Activated CD8-positive, alpha-beta memory T cell treated with anti-CD3 and anti-CD28 coated beads for 4 hours (primary cell): ENCODE measurements at regions not wholly inside any gene's neighbourhood (a gene's known extent, or its start where the extent isn't known, plus 50 kb on each side); places are given as distances from the start of the nearest gene placed in this dataset.
"Not testable (repeated sequence)": the region's sequence is repeated elsewhere in the genome, so short reads cannot be mapped to it uniquely, and the experiment has no call there.

ENCODE experiments used
- DNase-seq, 2 donors: peaks; one replicate each; pipeline ENCODE4 v3.0.0-alpha.2; 2020; ENCODE audit warnings: low read depth in 2 of 2

DNA sequence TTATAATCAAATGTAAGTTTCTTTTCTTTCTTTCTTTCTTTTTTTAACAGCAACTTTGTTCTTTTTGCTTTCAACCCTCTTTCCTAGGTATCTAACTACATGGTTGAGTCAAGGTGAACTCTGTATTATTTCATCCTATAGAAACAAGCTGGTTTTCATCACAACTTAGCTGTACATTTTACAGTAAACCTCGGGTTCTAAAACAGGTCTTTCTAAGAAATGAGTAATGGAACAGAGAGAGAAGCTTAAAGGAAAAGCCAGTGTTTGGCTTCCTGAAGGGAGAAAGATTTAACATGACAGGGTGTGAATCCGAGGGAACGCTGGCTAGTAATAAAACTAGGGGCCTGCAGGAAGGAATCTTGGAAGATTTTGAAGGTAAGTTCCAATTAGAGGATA is 143.4 kb upstream of the ITGB1 start:
- DNase-seq, result no peak

DNA sequence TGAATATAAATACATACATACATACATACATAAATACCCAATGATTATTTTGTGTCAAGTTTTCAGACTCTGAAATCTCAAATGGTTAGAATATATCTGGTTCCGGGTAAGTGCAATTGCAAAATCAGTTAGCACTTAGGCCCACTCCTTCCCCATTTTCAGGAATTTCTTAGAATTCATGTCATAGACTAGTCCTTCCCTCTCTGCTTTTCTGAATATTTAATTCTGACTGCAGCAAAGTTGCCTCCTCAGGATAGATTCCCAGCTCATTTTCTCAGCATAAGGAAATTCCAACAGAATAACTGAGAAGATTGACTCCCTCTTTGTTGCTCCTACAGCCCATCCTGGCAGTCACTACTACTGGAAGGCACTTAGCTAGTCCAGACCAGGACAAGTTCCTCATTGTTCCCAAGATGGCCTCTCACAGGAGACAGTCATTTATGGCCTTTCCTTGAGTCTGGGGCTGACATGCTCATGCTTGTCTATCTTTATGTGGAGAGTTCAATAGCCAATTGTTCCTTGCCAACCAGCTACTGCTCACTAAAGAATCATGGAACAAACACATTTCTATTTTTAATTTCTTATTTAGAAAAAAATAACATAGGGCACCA is 142.9 kb upstream of the ITGB1 start:
- DNase-seq, result no peak

DNA sequence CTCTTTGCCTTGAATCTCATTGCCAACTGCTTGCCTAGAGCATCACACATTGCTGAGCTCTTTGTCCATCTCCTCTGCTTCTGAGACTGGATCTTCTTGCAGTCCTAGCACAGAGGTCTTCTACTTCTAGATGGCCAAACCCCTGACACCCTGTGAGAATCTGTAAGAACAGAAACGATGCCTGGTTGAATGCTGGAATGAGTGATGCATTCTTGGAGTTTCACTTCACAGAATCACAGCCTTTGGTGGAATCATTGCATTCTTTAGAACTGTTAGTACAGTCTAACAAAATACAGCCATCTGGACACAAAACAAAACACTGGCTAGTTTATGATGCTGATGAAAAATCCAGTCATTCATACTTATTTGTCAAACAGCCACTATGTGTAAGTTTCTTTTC is 141.7 kb upstream of the ITGB1 start:
- DNase-seq, result no peak

DNA sequence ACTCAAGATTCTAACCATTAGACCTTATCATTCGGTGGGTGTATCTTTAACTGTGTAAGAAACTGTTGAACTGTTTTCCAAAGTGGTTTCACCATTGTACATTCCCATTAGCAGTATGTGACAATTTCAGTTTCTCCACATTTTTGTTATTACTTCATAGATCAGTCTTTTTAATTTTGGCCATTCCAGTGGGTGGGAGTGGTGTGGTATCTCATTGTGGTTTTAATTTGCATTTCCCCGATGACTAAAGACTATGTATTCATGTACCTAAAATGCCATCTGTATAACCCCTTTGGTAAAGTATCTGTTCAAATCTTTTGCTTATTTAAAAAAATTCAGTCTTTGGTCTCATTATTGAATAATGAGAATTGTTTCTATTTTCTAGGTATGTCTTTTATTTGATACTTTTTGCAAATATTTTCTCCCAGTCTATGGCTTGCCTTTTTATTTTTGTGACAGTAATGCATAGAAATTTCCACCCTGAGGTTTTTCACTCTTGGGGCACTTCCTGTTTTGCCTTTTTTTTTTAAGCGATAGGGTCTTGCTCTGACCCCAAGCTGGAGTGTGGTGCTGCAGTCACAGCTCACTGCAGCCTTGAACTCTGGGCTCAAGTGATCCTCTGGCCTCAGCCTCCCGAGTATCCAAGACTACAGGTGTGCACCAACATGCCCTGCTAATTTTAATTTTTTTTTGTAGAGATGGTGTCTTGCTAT is 141.1 kb upstream of the ITGB1 start:
- no peak for DNase-seq

DNA sequence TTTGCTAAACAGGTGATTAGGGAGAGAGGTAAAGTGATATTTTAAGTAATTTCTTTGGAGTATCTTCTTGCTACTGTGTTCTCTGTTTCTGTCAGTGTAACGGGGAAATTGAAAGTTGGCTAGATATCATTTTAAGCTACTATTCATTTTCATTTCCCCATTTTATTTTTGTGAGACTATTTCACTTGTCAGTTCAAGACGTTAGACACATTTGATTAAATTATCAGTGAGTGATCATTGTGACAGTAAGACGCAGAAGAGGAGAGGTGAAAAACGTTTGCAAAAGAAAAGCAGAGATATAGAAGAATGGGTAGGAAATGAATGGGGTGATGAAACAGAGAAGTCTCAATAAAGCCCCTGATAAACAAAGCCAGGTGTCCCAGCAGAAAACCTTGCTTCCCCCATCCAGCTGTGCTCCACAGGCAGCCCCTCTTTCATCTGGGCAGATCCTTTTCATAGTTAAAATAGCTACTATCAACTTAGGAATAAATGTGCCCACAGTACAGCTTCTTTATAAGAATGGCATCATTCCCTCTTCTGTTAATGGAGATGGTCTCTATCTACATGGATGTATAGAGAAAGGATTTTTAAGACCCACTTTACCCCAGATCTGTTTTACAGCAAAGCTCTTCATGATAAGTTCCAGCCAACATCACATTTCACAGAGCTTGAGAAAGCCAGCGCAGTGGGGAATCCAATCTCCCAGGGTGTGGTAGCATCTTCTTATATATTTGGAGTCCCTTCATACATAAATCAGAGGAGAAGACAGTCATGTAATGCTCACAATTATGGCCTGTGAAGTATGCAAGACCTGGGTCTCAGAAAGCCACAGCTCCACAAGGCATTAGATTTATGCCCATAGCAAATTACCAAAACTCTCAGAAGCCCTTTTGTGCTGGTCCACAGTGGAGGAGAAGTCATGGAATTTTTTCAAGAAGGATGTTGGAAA is 138.1 kb upstream of the ITGB1 start:
- no peak for DNase-seq

DNA sequence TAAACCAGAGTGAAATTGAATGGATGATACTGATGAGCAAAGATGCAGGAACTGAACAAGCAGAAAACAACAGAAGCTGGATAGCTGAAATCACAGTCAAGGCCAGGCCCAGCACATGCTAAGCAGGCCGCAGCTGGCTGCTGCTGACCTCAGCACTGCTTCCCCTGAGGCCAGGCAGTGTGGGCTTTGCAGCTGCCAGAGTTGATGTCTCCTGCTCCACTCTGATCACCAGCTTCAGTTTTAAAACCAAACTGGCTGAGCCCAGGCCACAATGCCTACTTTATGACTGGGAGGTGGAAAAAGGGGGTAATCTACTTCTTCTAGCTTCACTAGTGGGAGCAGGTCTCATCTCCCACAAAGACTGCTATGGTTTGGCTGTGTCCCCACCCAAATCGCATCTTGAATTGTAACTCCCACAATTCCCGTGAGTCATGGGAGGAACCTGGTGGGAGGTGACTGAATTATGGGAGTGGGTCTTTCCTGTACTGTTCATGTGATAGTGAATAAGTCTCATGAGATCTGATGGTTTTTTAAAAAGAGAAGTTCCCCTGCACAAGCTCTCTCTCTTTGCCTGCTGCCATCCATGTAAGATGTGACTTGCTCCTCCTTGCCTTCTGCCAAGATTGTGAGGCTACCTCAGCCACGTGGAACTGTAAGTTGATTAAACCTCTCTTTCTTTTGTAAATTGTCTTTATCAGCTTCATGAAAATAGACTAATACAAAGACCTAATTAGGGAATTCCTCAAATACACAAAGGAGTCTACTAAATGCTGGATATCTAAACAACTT is 136.4 kb upstream of the ITGB1 start:
- DNase-seq, result no peak

DNA sequence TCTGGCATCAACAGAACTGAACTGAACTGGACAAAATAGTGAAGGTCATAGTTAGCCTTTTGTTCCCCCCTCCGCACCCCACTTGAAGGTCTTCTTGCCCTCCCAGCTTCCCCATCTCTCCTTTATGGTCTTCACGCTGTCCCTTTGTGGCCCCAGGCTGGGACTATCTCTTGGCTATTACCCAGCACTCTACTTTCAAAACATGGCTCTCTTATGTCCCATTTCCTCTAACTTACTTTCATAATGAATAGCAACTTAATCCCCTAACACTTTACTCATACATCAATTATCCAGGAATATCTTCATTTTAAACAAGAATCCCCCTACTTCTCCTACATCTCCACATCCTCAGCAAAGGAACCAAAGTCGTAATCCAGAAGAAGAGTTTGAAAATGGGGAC is 135.3 kb upstream of the ITGB1 start:
- DNase-seq, result no peak

DNA sequence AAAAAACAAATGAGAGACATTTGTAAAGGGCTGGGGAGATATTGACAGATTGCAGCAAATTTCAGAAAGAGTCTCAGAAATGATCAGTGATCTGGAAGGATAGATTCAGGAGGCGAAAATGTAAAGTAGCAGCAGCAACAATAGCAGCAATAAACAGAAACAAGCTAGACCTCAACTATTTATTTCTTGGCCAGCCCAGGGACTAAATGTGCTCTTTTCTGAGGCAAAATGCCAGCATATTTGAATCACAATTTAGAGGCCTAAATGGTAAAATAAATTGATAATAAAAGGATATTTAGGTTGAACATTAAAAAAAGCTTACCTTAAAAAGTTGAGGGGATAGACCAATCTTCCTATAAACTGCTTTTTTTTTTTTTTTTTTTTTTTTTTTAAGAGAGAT is 134.6 kb upstream of the ITGB1 start:
- no peak for DNase-seq

DNA sequence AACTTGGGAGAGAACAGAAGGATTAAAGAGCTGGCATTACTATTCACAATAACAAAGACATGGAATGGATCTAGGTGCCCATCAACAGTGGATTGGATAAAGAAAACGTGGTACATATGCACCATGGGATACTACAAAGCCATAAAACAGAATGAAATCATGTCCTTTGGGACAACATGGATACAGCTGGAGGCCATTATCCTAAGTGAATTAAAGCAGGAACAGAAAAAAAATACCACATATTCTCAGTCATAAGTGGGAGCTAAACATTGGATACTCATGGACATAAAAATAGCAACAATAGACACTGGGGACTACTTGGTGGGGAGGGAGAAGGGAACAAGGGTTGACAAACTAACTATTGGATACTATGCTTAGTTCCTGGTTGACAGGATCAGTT is 133.2 kb upstream of the ITGB1 start:
- DNase-seq, result no peak

DNA sequence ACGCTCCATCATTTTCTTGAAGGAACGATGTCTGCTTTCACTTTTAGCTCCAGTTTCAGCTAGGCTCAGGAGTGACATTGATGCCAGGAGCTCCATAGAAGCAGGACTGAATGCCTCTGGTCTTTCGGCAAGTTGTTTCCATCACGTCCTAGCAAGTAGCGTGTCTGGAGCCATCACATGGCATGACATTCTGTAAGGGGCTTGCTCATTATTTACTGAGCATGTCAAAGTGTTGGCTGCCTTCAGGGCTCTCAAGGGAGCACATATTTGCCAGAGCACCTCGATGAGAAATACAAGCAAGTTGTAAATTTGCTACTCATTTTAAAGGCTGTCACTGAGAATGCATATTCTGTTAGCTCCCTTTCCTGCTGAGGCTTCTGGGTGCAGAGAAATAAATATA is 131.0 kb upstream of the ITGB1 start:
- no peak for DNase-seq

DNA sequence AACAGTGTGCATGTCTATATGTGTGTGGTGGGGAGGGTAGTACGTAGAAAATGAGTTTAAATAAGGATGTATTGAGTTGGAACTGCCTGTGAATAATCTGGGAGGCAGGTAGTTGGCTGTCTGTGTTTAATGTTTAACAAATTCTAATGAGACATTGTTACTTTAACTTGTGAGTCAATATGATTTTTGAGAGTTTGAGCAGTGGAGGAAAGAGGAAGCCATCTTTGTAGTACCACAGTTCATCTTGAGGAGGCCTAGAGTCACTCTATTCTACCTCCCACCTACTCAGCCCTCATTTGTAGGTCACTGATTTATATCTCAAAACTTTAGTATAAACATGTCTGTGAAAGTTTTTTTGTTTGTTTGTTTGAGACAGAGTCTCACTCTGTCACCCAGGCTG is 129.9 kb upstream of the ITGB1 start:
- no peak for DNase-seq

DNA sequence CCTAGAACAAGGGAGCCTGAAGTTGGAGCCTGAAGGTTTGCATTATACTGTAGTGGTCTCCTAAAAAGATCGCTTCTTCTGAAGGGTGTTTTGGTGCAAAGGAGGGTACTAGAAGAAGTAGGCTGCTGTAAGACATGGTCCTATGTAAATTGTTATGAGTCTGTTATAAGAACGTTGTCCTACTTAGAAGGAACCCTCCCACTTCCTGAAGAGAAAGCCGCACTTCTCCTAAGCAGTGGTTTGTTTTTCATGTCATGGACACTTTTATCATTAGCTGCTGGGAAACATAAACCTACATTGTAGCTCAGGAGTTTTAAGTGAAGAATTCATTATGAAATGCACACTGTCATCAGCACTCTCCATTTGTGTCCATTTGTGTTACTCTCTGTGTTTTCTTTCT is 129.1 kb upstream of the ITGB1 start:
- DNase-seq, result no peak

DNA sequence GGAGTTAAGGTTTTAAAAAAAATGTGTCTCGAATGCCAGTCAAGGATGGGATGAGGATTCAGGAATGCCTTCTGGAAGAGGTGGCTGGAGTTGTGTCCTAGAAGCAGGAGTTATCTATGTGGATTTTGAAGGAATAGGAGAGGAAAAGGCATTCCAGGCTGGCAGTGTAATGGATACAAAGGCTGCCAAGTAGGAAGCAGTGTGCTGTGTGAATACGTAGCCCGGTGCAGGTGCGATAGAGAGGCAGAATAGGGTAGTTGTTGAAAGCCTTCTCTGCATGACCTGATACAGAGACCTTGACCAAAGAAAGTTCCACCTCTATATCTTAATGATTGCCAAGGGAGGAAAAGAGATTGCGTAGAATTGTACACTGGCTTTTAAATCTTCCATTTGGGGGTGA is 128.1 kb upstream of the ITGB1 start:
- no peak for DNase-seq

DNA sequence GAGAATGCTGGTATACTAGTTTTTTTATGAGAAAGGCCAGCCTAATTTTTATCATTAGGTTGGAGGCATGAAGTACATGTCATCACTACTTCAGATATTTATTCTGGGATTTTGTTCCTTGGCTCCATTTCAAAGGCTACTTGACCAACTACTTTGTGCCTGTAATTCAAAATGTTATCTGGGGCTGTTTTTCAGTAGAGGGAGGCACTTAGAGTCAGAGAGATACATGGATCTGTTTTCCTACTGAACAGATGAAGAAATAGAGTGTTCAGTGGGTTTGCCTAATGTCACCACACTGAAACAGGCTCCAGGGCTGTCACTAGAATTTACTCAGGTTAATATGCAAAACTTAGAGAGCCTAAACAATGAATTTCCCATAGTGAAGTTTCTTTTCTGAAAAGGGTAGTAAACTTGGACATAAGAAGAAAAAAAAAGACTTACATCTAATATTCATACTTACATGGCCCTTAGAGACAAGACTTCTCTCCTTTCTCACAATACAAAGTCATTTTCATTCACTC is 127.3 kb upstream of the ITGB1 start:
- DNase-seq, result no peak

DNA sequence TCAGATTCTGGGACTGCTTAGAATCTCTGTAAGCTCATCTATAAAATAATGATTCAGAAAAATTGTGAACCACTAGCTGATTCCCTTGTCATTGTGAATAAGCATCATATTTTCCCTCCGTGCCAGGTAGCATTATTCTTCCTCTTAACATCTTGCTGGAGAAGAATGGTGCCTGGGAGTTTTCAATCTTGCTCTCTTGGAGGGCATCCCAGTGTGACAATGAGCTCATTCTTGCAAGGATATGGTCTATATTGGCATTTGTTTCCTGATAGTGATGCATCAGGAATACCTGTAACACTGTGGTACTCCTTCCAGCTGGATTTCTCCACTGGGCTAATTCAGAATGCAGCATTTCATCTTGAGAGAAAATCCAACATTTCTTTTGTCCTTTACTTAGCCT is 126.4 kb upstream of the ITGB1 start:
- no peak for DNase-seq

DNA sequence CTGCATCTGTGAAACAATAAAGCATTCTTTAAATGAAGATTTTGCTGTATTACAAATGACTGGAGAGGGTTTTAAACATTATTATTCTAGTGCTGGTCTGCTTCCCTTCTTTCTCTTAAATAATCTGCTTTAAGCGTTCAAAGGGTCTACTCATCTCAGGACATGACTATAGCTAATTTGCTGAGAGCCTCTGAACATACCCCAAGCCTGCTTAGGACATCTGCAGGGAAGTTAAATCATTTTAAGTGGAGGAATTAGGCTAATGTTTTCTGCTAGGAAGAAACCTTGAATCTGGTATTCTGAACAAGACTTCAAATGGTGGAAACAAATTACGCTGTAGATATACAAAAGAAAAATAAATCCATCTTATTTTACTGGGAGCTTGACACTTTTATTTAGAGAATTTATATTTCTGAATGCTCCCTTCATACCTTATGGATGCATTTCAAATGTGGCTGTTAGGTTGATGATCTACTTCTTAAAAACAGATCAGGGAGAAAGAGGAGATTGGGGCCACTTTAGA is 124.4 kb upstream of the ITGB1 start:
- no peak for DNase-seq

DNA sequence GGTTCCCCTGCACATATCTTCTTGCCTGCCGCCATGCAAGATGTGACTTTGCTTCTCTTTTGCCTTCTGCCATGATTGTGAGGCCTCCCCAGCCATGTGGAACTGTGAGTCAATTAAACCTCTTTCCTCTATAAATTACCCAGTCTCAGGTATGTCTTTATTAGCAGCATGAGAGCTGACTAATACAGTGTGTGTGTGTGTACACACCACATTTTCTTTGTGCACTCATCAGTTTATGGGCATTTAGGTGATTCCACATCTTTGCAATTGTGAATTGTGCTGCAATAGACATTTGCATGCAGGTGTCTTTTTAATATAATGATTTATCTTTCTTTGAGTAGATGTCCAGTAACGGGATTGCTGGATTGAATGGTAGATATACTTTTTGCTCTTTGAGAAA is 122.4 kb upstream of the ITGB1 start:
- not testable (repeated sequence) for DNase-seq

DNA sequence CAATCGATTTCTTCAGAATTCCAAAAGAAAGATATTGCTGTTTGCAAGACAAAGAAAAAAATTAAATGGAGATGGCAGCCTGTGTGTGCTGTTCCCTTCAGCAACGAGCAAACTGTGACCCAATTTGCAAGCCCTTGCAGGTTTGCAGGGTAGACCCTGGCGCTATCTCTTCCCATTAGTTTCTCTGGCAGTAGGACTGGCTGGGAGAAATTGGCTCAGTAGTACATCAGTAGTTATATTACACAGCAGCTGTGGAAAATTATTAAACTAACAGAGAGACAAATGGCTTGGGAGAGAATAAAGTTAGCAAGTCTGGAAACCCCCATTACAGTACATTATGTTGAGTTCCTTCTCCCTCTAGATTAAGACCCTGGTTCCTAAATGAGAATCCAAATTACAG is 116.4 kb upstream of the ITGB1 start:
- DNase-seq, result no peak

DNA sequence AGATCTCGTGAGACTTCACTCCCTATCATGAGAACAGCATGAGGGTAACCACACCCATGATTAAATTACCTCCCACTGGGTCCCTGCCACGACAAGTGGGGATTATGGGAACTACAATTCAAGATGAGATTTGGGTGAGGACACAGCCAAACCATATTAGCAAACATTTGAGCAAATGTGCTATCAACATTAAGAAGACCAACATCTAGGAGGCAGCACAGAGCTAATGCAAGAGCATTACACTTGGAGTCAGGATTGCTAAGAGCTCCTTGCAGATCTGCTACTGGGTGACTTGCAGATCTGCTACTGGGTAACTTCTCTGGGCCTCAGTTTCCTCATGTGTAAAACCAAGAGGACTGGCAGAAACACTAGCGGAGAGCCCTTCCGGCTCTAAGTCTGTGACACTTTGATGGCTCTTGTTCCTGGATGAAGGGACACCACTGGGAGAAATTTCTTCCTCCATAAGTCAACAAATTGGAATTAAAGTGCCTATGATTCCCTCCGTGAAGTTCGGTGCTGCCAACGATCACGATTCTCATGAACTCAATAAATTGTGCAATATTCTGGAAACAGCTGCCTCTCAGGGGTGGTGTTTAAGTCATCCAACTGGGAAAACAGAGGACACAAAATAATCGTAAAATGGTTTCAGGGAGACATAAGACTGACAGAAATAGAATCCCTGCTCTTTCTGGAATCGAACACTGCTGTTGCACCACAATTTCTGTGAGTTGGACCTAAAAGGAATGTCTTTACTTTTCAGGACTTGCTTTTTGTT is 115.8 kb upstream of the ITGB1 start:
- DNase-seq, result no peak

DNA sequence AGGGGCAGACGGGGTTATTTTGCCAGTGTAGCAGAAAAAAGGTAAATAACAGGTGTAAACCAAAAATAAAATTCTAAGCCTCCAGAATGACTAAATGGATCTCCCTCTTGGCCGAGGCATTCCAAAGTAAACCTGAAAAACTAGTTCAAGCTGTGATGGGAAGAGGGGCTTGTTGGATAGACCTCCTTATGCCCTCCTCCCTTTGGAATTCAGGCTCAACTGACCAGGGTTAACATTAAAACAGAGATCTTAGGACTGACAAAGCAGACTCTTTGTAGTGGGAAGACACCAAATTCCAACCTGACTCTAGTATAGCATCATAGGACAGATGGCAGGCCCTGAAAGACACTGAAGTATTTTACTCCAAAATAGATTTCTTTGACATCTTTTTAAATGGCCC is 113.8 kb upstream of the ITGB1 start:
- DNase-seq, result no peak

DNA sequence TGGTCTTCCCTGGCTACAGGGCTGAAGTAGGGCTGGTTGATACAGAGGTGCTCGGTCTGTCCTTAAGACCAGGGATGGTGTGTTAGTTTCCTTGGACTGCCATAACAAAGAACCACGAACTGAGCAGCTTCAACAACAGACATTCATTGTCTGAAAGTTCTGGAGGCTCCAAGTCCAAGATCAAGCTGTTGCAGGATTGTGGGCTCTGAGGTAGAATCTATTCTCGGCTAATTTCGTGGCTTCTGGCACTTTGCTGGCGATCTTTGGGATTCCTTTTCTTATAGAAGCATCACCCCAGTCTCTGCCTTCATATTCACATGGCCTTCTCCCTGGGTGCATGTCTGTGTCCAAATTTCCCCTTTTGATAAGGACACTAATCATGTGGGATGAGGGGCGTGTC is 112.1 kb upstream of the ITGB1 start:
- DNase-seq, result no peak
